HG02571 (cell line): ENCODE measurements at regions not wholly inside any gene's neighbourhood (a gene's known extent, or its start where the extent isn't known, plus 50 kb on each side); places are given as distances from the start of the nearest gene placed in this dataset.

ENCODE experiments used
- ATAC-seq: cut with Tn5 transposase; IDR thresholded peaks from one replicate; pipeline ENCODE4 v1.9.1; 2021; ENCODE audit warnings: mild to moderate bottlenecking, moderate library complexity; ENCODE audit not compliant: unreplicated experiment

GRCh38 chr10:64062793-64063192 is 541.6 kb downstream of the REEP3 start:
- ATAC-seq = no peak

- no peak for ATAC-seq
Measured at GRCh38 chr10:64067009-64067606, 545.9 kb downstream of the REEP3 start.

DNA sequence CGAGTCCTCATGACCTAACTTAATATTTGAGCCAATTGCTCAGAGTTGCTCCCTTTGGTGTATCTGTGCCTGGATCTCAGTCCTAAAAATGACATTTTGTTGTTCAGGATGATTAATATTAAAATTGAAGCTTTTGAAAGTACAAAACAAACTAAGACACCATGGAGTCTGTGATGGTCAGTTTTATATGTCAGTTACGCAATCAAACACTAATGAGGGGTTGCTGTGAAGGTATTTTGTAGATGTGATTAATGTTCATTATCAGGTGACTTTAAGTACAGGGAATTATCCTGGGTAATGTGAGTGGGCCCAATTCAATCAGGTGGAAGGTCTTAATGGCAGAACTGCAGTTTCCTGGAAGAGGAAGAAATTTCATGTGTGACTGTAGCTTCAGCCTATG is 546.7 kb downstream of the REEP3 start:
- no peak for ATAC-seq

DNA sequence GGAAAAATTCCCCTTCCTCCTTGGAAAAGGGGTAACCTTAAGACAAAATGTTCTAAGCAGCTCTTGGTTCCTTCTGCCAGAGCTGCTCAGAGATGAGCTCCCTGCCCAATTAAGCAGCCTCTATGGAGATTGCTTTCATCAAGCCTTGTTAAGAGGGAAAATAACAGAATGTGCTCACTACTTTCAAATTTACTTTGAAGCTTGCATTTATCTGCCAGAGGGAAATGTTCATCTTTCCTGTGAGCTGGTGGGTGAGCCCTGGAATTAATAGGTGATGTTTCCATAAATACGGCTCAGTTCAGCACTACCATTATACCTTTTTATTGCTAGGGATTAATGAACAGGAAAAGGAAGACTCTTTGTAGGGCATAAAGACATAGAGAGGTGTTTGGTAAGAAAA is 549.0 kb downstream of the REEP3 start:
- no peak for ATAC-seq

- no peak for ATAC-seq
Measured at GRCh38 chr10:64071218-64071617, 550.0 kb downstream of the REEP3 start.

DNA sequence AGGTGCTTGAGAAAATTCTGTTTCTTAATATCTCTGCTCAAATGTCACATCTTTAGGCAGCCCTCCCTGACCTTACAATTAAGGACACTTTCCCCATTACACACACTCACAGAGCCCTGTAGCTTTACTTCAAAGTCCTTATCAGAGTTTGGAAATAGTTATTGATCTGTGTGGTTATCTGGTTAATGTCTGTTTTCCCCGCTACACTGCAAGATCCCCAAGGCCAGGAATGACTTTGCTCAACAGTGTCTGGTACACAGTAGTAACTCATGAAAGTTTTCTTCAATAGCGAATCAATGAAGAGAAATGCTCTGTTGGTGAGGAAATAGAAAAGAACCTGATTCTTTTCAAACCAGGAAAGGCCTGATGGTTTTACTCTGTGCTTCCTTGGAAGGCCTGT is 554.4 kb downstream of the REEP3 start:
- no peak for ATAC-seq

GRCh38 chr10:64076322-64076940 is 555.2 kb downstream of the REEP3 start:
- ATAC-seq = no peak

DNA sequence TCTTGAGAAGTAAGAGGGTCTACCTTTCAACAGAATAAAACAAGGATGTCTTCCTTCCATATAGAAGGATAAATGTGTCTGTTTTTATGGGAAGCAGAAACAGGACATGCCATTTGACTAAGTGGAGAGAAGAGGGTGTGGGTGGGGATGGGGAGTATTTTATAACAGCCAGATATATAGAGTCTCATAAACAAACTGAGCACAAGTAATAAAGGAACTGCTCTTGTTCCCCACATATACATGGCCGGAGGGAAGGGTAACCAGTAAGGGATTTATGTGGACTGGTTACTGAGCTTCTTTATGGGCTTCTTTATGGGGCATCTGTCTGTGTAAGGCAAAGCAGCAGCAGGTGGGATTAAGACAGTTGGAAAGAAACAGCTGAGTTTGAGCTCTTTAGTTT is 558.1 kb downstream of the REEP3 start:
- ATAC-seq = no peak

DNA sequence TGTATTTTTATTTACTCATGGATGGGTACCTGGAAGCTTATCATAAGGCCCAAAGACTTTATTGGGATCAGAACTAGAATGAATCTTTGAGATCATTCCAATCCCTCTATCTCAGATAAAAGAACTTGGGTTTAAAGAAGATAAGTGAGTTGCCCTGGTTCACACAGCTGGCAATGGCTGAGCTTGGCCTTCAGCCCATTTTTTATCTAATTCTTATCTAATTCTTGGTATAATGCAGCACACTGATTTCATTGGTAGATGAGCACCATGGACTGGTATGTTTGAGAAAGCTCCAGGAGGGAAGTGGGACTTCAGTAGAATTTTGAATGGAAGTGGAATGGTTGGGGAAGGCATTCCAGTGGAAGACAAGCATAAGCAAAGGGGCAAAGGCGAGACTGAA is 558.9 kb downstream of the REEP3 start:
- no peak for ATAC-seq

DNA sequence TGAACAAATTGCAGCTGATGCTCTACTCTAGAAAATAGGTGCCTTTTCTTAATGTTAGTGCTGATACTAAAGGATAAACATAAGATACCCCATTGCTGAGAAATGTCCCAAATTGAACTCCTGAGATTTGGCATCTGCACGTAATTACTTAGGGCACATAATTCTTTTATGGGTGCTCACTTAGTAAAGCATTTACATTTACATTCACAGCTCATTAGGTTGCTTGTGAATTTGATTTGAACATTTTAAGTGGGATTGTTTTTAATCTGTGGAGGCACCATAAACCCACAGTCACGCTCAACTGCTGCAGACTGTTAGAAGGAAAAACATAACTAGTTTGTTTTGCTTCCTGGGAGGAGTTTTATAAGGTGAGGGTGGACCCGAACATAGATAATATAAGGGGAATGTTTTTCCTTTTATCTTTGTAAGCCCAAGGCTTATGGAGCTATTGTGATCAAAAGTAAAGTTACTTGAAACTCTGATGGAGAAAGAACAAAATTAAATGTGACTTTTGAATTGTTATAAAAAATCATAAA is 560.8 kb downstream of the REEP3 start:
- no peak for ATAC-seq

GRCh38 chr10:64086083-64086767 is 565.0 kb downstream of the REEP3 start:
- ATAC-seq = no peak

DNA sequence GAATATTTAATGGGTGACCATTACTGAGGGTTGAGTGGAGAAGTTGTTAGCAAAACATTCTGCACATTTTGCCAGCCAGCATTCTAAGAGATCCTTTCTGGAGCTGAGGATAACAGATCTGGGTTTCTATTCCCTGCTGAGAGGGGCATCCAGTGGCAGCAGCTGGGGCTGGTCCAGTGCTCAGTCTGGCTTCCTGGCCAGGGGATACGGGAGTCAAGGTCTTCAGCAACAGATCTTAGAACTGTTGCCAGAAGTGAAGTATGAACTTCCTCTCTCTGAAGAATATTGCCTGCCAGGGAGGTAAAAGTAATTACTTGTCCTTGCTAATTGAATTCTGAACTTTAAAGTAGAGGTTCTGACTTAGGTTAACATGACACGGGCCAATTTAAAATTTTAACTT is 568.4 kb downstream of the REEP3 start:
- ATAC-seq = no peak

GRCh38 chr10:64090865-64091264 is 569.7 kb downstream of the REEP3 start:
- ATAC-seq = no peak

GRCh38 chr10:64091897-64092296 is 570.7 kb downstream of the REEP3 start:
- no peak for ATAC-seq

DNA sequence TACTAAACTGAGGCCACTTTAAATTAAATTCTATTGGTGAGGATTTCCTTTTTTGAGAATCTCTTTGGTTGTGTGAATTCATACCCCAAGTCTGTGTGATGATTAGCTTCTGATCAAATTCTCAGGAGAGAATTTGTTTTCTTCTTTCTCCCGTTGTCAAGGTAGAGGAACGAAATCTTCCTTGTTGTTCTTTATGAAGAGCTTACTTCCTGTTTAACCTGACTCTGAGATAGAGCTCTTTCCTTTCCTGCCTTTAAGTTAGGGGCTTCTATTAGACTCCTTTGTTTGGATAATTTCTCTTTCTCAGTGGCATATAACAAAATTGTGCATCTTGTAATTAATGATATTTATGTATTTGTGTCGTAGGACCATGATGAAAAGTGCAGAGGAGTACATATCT is 572.1 kb downstream of the REEP3 start:
- no peak for ATAC-seq

GRCh38 chr10:64093946-64094535 is 572.8 kb downstream of the REEP3 start:
- no peak for ATAC-seq

GRCh38 chr10:64096941-64097340 is 575.7 kb downstream of the REEP3 start:
- no peak for ATAC-seq

DNA sequence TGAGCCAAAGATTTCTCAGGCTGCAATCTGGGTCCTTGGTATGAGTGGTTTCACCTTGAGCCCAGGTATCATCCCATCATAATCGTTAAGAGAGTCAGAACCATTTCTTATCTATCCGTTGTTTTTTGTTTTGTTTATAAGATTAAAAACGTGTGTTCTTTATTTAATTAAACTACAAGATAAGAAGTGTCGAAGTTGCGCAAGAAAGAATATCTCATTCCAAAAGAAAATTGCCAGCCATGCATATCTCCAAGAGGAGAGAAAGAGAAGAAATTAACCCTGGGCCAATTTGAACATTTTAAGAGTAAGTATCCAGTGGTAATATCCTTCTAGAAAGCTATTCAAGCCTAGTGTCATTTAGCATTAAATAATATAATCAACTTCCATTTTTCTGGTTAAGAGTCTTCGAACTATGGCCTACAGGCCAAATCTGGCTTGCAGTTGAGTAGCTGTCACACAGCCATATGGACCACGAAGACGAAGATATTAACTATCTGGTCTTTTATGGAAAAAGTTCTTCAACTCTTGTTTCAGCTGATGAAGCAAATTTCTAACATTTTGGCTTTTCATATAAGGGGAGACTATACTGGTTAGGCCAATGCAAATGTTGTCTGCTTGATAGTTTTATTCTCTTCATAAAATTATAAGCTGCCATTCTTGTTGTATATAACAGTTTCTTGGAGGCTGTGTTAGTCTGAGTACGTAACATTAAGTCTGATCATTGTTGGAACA is 576.4 kb downstream of the REEP3 start:
- ATAC-seq = no peak

DNA sequence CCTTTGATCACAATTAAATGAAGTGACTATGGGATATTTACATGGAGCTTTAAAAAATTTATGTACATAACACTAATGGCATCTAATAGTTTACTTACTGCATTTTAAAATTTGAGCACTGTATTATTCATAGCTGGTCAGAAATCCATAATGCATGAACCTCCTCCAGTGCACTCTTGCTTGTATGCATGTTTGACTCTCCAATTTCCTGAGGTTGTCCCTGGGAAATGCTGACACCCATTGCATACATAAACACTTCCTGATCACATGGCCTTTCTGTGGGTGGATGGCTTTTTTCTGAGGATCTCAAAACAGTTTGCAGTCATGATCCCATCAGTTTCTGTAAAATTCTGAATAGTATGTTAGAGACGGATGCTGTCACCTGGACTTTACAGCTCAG is 577.8 kb downstream of the REEP3 start:
- ATAC-seq = no peak

GRCh38 chr10:64101606-64102263 is 580.5 kb downstream of the REEP3 start:
- no peak for ATAC-seq

DNA sequence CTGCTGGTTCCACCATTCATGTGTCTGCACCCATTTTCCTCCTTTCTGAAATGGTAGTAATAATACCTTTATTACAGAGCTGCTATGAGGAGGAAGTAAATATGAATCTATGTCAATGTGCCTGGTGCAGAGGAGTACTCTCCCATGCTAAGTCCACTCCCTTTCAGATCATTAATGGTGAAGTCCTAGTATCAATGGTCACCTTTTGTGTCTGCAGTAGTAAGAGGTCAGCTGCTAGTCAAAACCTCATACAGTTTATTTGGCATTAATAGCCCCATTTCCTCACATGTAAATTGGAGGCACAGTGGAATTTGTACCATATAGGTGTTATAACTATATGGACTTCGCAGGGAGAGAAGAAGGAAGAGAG is 581.0 kb downstream of the REEP3 start:
- ATAC-seq = no peak
